Neuronal stem cell (in vitro differentiated cells): ENCODE measurements at regions not wholly inside any gene's neighbourhood (a gene's known extent, or its start where the extent isn't known, plus 50 kb on each side); places are given as distances from the start of the nearest gene placed in this dataset.

ENCODE experiments used
- DNase-seq: peaks from one replicate; pipeline ENCODE4 v3.0.0-alpha.2; 2013; ENCODE audit warnings: low spot score
- H2AFZ ChIP-seq: one replicate; pipeline ENCODE4 v1.6.1; 2013; ENCODE audit warnings: mild to moderate bottlenecking, low read length, inconsistent platforms
- H2AK5ac ChIP-seq: 2 replicates; pipeline ENCODE4 v1.6.1; 2013; ENCODE audit warnings: low read depth, mild to moderate bottlenecking, inconsistent platforms, low read length, moderate library complexity, mixed read lengths
- H2BK120ac ChIP-seq: 2 replicates; pipeline ENCODE4 v1.6.1; 2013; ENCODE audit warnings: low read depth, mild to moderate bottlenecking, inconsistent platforms, low read length, moderate library complexity, mixed read lengths
- H2BK12ac ChIP-seq: one replicate; pipeline ENCODE4 v1.6.1; 2013; ENCODE audit warnings: low read length, inconsistent platforms
- H2BK15ac ChIP-seq: 2 replicates; pipeline ENCODE4 v1.6.1; 2013; ENCODE audit warnings: mild to moderate bottlenecking, low read length, inconsistent platforms, mixed read lengths
- H2BK5ac ChIP-seq: one replicate; pipeline ENCODE4 v1.6.1; 2013; ENCODE audit warnings: inconsistent platforms, mild to moderate bottlenecking, low read length, moderate library complexity
- H3K14ac ChIP-seq: one replicate; pipeline ENCODE4 v1.6.1; 2013; ENCODE audit warnings: low read length, inconsistent platforms
- H3K18ac ChIP-seq: 2 replicates; pipeline ENCODE4 v1.6.1; 2013; ENCODE audit warnings: low read length, inconsistent platforms
- H3K23ac ChIP-seq: 2 replicates; pipeline ENCODE4 v1.6.1; 2013; ENCODE audit warnings: low read depth, mild to moderate bottlenecking, mixed read lengths, low read length, inconsistent platforms; ENCODE audit not compliant: poor library complexity
- H3K27ac ChIP-seq: replicated peaks from 3 replicates; pipeline ENCODE4 v1.5.1; 2013; ENCODE audit warnings: low read length, inconsistent platforms
- H3K27me3 ChIP-seq, 3 experiments: 2 replicates each; pipeline ENCODE4 v1.6.1; 2013; ENCODE audit warnings: low read length in 3 of 3, mild to moderate bottlenecking in 2 of 3, inconsistent platforms in 1 of 3, low read depth in 1 of 3, mixed read lengths in 1 of 3, moderate library complexity in 1 of 3; ENCODE audit not compliant: control insufficient read depth in 3 of 3, insufficient read depth in 3 of 3
- H3K36me3 ChIP-seq, 2 donors: replicated peaks in 1 of 2; 2 replicates each; pipeline ENCODE4 v1.6.1; 2013; ENCODE audit warnings: low read length in 2 of 2; ENCODE audit not compliant: control insufficient read depth in 2 of 2, insufficient read depth in 2 of 2
- H3K4ac ChIP-seq: 2 replicates; pipeline ENCODE4 v1.6.1; 2013; ENCODE audit warnings: inconsistent platforms, mild to moderate bottlenecking, low read length, moderate library complexity
- H3K4me1 ChIP-seq, 2 donors: 1 replicate in 1 of 2; 2 replicates in 1 of 2; pipeline ENCODE4 v1.6.1; 2013; ENCODE audit warnings: low read length in 2 of 2, low read depth in 1 of 2; ENCODE audit not compliant: control insufficient read depth in 2 of 2, insufficient read depth in 1 of 2
- H3K4me2 ChIP-seq: one replicate; pipeline ENCODE4 v1.6.1; 2013; ENCODE audit warnings: mild to moderate bottlenecking, low read length, inconsistent platforms; ENCODE audit not compliant: insufficient read depth, poor library complexity, severe bottlenecking
- H3K4me3 ChIP-seq, 2 donors: 2 replicates each; pipeline ENCODE4 v1.5.1; 2013; ENCODE audit warnings: low read length in 2 of 2, mild to moderate bottlenecking in 2 of 2, inconsistent platforms in 1 of 2, moderate library complexity in 1 of 2
- H3K79me1 ChIP-seq: one replicate; pipeline ENCODE4 v1.6.1; 2013; ENCODE audit warnings: low read depth, mild to moderate bottlenecking, inconsistent platforms, low read length, moderate library complexity
- H3K9ac ChIP-seq: one replicate; pipeline ENCODE4 v1.6.1; 2013; ENCODE audit warnings: mild to moderate bottlenecking, low read depth, low read length, inconsistent platforms; ENCODE audit not compliant: poor library complexity
- H3K9me3 ChIP-seq, 2 donors: replicated peaks in 1 of 2; 2 replicates each; pipeline versions ENCODE3 to v1.6.1; 2013; ENCODE audit warnings: low read length in 2 of 2, mild to moderate bottlenecking in 2 of 2, inconsistent platforms in 1 of 2, low read depth in 1 of 2, mixed read lengths in 1 of 2, moderate library complexity in 1 of 2; ENCODE audit not compliant: control insufficient read depth in 2 of 2, insufficient read depth in 1 of 2
- H4K8ac ChIP-seq: one replicate; pipeline ENCODE4 v1.6.1; 2013; ENCODE audit warnings: low read depth, mild to moderate bottlenecking, inconsistent platforms, low read length, moderate library complexity
- H4K91ac ChIP-seq: one replicate; pipeline ENCODE4 v1.6.1; 2013; ENCODE audit warnings: low read length, low read depth, mild to moderate bottlenecking, inconsistent platforms; ENCODE audit not compliant: poor library complexity
- WGBS, 2 donors: extraction: QIAGEN DNeasy Blood & Tissue Kit; methylation state at CpG; one replicate each; pipeline ENCODE4 v1.1.7; 2013; ENCODE audit warnings: missing lambda C conversion rate in 2 of 2, mixed read lengths in 1 of 2; ENCODE audit not compliant: insufficient read length in 2 of 2, insufficient replicate concordance in 1 of 2; ENCODE audit errors: extremely low coverage in 2 of 2; 5-methylcytosine and 5-hydroxymethylcytosine counted together

- Histone ChIP-seq H3K27ac (no peak overlapping the region), H3K9ac (no peak overlapping the region), H3K14ac (no peak overlapping the region), H3K79me1 (no peaks in the 10 kb centered on the region), H4K91ac (no peak overlapping the region), H2AFZ (no peak overlapping the region), H3K36me3 (no peaks in the 10 kb centered on the region), H2BK12ac (no peak overlapping the region), H3K4me3 (no peak overlapping the region), H2BK5ac (no peak overlapping the region), H3K4me2 (no peak overlapping the region), H3K4me1 (no peaks in the 10 kb centered on the region), H3K4ac (no peak overlapping the region), H3K23ac (no peak overlapping the region), H3K27me3 (no peaks in the 10 kb centered on the region), H2BK120ac (no peak overlapping the region), H4K8ac (no peak overlapping the region), H3K18ac (no peak overlapping the region), H3K9me3 (no peaks in the 10 kb centered on the region), H2BK15ac (no peak overlapping the region), H2AK5ac (no peak overlapping the region)
- DNase-seq = no peak
- no CpG with 5 or more reads among the region's 4 CpGs for WGBS, 2 donors
These were observed 484.7 kb upstream of the SORCS1 start for GRCh38 chr10:107649249-107649648.

DNA sequence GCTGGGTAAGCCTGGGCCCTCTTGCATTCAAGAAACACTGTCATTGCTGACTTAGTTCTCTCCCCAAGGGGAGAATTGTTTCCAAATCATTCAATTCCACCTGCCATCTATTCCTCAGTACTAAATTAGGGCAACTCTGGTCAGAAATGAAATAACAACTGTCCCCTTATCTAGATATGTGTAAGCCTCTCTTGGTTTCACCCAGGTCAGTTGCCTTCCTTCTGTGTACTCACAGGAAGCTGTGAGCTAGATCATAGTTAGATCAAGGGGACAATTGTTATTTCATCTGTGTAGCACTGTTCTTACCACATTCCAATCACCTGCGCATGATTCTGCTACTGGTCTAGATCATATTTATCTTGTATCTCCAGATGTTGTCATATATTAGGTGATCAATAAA lies 483.0 kb upstream of the SORCS1 start:
- no peaks in the 10 kb centered on the region for H3K27me3 ChIP-seq
- WGBS, 2 donors = no CpG with 5 or more reads among the region's 1 CpG
- no peak overlapping the region for H3K9ac ChIP-seq
- H2BK12ac ChIP-seq = no peak overlapping the region
- no peak overlapping the region for H2BK120ac ChIP-seq
- H2BK5ac ChIP-seq = no peak overlapping the region
- no peaks in the 10 kb centered on the region for H3K9me3 ChIP-seq
- H3K27ac ChIP-seq = no peak overlapping the region
- no peaks in the 10 kb centered on the region for H3K79me1 ChIP-seq
- no peak overlapping the region for H2AFZ ChIP-seq
- no peak overlapping the region for H3K4me3 ChIP-seq
- H3K18ac ChIP-seq = no peak overlapping the region
- no peaks in the 10 kb centered on the region for H3K36me3 ChIP-seq
- no peak overlapping the region for H3K14ac ChIP-seq
- no peak for DNase-seq
- H3K23ac ChIP-seq = no peak overlapping the region
- H3K4me2 ChIP-seq = no peak overlapping the region
- peaks cover 0 to 1% of the 10 kb centered on the region in 2 donors for H3K4me1 ChIP-seq
- no peak overlapping the region for H2BK15ac ChIP-seq
- H4K8ac ChIP-seq = no peak overlapping the region
- no peak overlapping the region for H4K91ac ChIP-seq
- no peak overlapping the region for H2AK5ac ChIP-seq
- H3K4ac ChIP-seq = no peak overlapping the region

GRCh38 chr10:107631876-107632275 lies 467.4 kb upstream of the SORCS1 start:
- no peaks in the 10 kb centered on the region for H3K36me3 ChIP-seq
- H3K4ac ChIP-seq = no peak overlapping the region
- no peak overlapping the region for H2AK5ac ChIP-seq
- H2BK5ac ChIP-seq = no peak overlapping the region
- no peaks in the 10 kb centered on the region for H3K4me1 ChIP-seq
- no peak overlapping the region for H2BK15ac ChIP-seq
- H3K4me2 ChIP-seq = no peak overlapping the region
- no peak overlapping the region for H3K23ac ChIP-seq
- H3K27ac ChIP-seq = no peak overlapping the region
- H3K18ac ChIP-seq = no peak overlapping the region
- H2BK120ac ChIP-seq = no peak overlapping the region
- no peak for DNase-seq
- no peak overlapping the region for H3K14ac ChIP-seq
- WGBS, 2 donors = no CpG with 5 or more reads among the region's 4 CpGs
- no peaks in the 10 kb centered on the region for H3K9me3 ChIP-seq
- H2AFZ ChIP-seq = no peak overlapping the region
- H4K8ac ChIP-seq = no peak overlapping the region
- H4K91ac ChIP-seq = no peak overlapping the region
- no peak overlapping the region for H2BK12ac ChIP-seq
- no peak overlapping the region for H3K9ac ChIP-seq
- H3K79me1 ChIP-seq = no peaks in the 10 kb centered on the region
- no peak overlapping the region for H3K4me3 ChIP-seq
- H3K27me3 ChIP-seq = no peaks in the 10 kb centered on the region

GRCh38 chr10:107626862-107627261 lies 462.4 kb upstream of the SORCS1 start:
- Histone ChIP-seq H2BK5ac (no peak overlapping the region), H3K9ac (no peak overlapping the region), H3K27me3 (no peaks in the 10 kb centered on the region), H3K4me1 (no peaks in the 10 kb centered on the region), H2BK12ac (no peak overlapping the region), H2AFZ (no peak overlapping the region), H4K91ac (no peak overlapping the region), H2AK5ac (no peak overlapping the region), H3K27ac (no peak overlapping the region), H2BK120ac (no peak overlapping the region), H3K18ac (no peak overlapping the region), H3K23ac (no peak overlapping the region), H3K4me2 (no peak overlapping the region), H3K4me3 (no peak overlapping the region), H2BK15ac (no peak overlapping the region), H3K79me1 (no peaks in the 10 kb centered on the region), H3K4ac (no peak overlapping the region), H4K8ac (no peak overlapping the region), H3K36me3 (no peaks in the 10 kb centered on the region), H3K14ac (no peak overlapping the region), H3K9me3 (no peaks in the 10 kb centered on the region)
- no peak for DNase-seq
- WGBS, 2 donors = no CpG with 5 or more reads among the region's 3 CpGs
